Activated naive CD4-positive, alpha-beta T cell treated with anti-CD3 and anti-CD28 coated beads for 36 hours (primary cell): ENCODE measurements at regions not wholly inside any gene's neighbourhood (a gene's known extent, or its start where the extent isn't known, plus 50 kb on each side); places are given as distances from the start of the nearest gene placed in this dataset.
A peak's percentile ranks its signal among the peaks of the same experiment; 100 is the strongest.

Source experiments
- CTCF ChIA-PET: fragments of 350-600 bp; sonication (Branson Sonifier 250); formaldehyde crosslinking; loops from one replicate; lab custom pipeline; 2021; ENCODE audit warnings: antibody characterized with exemption; lab: Charles Lee
- DNase-seq: peaks from one replicate; pipeline ENCODE4 v3.0.0-alpha.2; 2020
- H3K27ac Mint-ChIP-seq: one replicate; pipeline ENCODE4 v1.8.0; 2021; ENCODE audit warnings: mild to moderate bottlenecking, mixed read lengths
- H3K27me3 Mint-ChIP-seq: one replicate; pipeline ENCODE4 v1.8.0; 2021; ENCODE audit warnings: low read depth, mixed read lengths
- H3K36me3 Mint-ChIP-seq: one replicate; pipeline ENCODE4 v1.8.0; 2021; ENCODE audit warnings: low read depth, mixed read lengths
- H3K4me1 Mint-ChIP-seq: one replicate; pipeline ENCODE4 v1.8.0; 2021; ENCODE audit warnings: low read depth, mixed read lengths
- H3K4me3 Mint-ChIP-seq: one replicate; pipeline ENCODE4 v1.8.0; 2021; ENCODE audit warnings: mild to moderate bottlenecking, moderate library complexity, mixed read lengths
- H3K9me3 Mint-ChIP-seq: one replicate; pipeline ENCODE4 v1.8.0; 2021; ENCODE audit warnings: mixed read lengths
- intact Hi-C: fragments of 100-400 bp; cut with micrococcal nuclease; formaldehyde crosslinking; loops from one replicate; pipeline ENCODE4 v1.15.1; 2023

GRCh38 chr4:152229782-152230289 is 306.1 kb downstream of the FBXW7 start:
- H3K27ac Mint-ChIP-seq = no peak overlapping the region
- H3K4me1 Mint-ChIP-seq = no peaks in the 10 kb centered on the region
- DNase-seq = no peak
- CTCF ChIA-PET = no interaction called here
- no peak overlapping the region for H3K4me3 Mint-ChIP-seq
- H3K9me3 Mint-ChIP-seq = peaks cover 2% of the 10 kb centered on the region
- H3K36me3 Mint-ChIP-seq = no peaks in the 10 kb centered on the region
- no peaks in the 10 kb centered on the region for H3K27me3 Mint-ChIP-seq
- intact Hi-C loops = no loop called here

GRCh38 chr4:152225680-152226079 is 310.2 kb downstream of the FBXW7 start:
- Mint-ChIP-seq H3K27ac (no peak overlapping the region), H3K4me1 (peaks cover 16% of the 10 kb centered on the region), H3K4me3 (no peak overlapping the region), H3K27me3 (no peaks in the 10 kb centered on the region), H3K9me3 (no peaks in the 10 kb centered on the region), H3K36me3 (peaks cover 4% of the 10 kb centered on the region)
- CTCF ChIA-PET = interaction anchor here (0.7 kb wide), 1 partner anchor 97 kb away, joined by 3 read pairs; no protein-coding TSS in a partner anchor
- intact Hi-C loops = no loop called here
- no peak for DNase-seq

GRCh38 chr4:152224721-152225420 is 311.0 kb downstream of the FBXW7 start:
- intact Hi-C loops = no loop called here
- no peak overlapping the region for H3K27ac Mint-ChIP-seq
- H3K4me1 Mint-ChIP-seq = peaks cover 24% of the 10 kb centered on the region
- H3K27me3 Mint-ChIP-seq = no peaks in the 10 kb centered on the region
- CTCF ChIA-PET = interaction anchor here (0.6 to 0.7 kb wide), 3 partner anchors 261 to 580 kb away, joined by 3 to 4 read pairs (median 3); no protein-coding TSS in a partner anchor
- H3K4me3 Mint-ChIP-seq = no peak overlapping the region
- no peak for DNase-seq
- peaks cover 4% of the 10 kb centered on the region for H3K36me3 Mint-ChIP-seq
- H3K9me3 Mint-ChIP-seq = no peaks in the 10 kb centered on the region

- Mint-ChIP-seq H3K4me3 (no peak overlapping the region), H3K27me3 (no peaks in the 10 kb centered on the region), H3K9me3 (no peaks in the 10 kb centered on the region), H3K36me3 (peaks cover 4% of the 10 kb centered on the region), H3K27ac (no peak overlapping the region), H3K4me1 (peaks cover 25% of the 10 kb centered on the region)
- intact Hi-C loops = no loop called here
- no peak for DNase-seq
- CTCF ChIA-PET = interaction anchor here (0.6 to 0.7 kb wide), 3 partner anchors 262 to 580 kb away, joined by 3 to 4 read pairs (median 3); no protein-coding TSS in a partner anchor
Measured at GRCh38 chr4:152224223-152224622, 311.7 kb downstream of the FBXW7 start.

GRCh38 chr4:152223600-152223999 is 312.3 kb downstream of the FBXW7 start:
- Mint-ChIP-seq H3K27me3 (no peaks in the 10 kb centered on the region), H3K9me3 (no peaks in the 10 kb centered on the region), H3K27ac (no peak overlapping the region), H3K4me3 (no peak overlapping the region), H3K4me1 (peaks cover 29% of the 10 kb centered on the region), H3K36me3 (peaks cover 4% of the 10 kb centered on the region)
- CTCF ChIA-PET = interaction anchor here (0.6 kb wide), 1 partner anchor 822 kb away, joined by 4 read pairs; no protein-coding TSS in a partner anchor
- intact Hi-C loops = no loop called here
- DNase-seq = no peak

- H3K9me3 Mint-ChIP-seq = no peaks in the 10 kb centered on the region
- DNase-seq = peak; percentile 20
- intact Hi-C loops = no loop called here
- H3K36me3 Mint-ChIP-seq = peaks cover 4% of the 10 kb centered on the region
- H3K4me1 Mint-ChIP-seq = peaks cover 29% of the 10 kb centered on the region
- no peaks in the 10 kb centered on the region for H3K27me3 Mint-ChIP-seq
- H3K27ac Mint-ChIP-seq = peak overlapping the region; percentile 39
- CTCF ChIA-PET = no interaction called here
- no peak overlapping the region for H3K4me3 Mint-ChIP-seq
Measured at GRCh38 chr4:152221816-152222516, 313.9 kb downstream of the FBXW7 start.

GRCh38 chr4:152220201-152220666 is 315.7 kb downstream of the FBXW7 start:
- no peaks in the 10 kb centered on the region for H3K27me3 Mint-ChIP-seq
- intact Hi-C loops = loop anchor here (1.0 kb wide), 3 partner anchors 35 to 120 kb away; no protein-coding TSS in a partner anchor
- H3K4me3 Mint-ChIP-seq = no peak overlapping the region
- peak overlapping the region; percentile 41 for H3K27ac Mint-ChIP-seq
- H3K36me3 Mint-ChIP-seq = peaks cover 4% of the 10 kb centered on the region
- CTCF ChIA-PET = no interaction called here
- DNase-seq = peak; percentile 72
- no peaks in the 10 kb centered on the region for H3K9me3 Mint-ChIP-seq
- peaks cover 29% of the 10 kb centered on the region for H3K4me1 Mint-ChIP-seq

- H3K4me1 Mint-ChIP-seq = peaks cover 28% of the 10 kb centered on the region
- no peak overlapping the region for H3K4me3 Mint-ChIP-seq
- intact Hi-C loops = no loop called here
- H3K27me3 Mint-ChIP-seq = no peaks in the 10 kb centered on the region
- no peak overlapping the region for H3K27ac Mint-ChIP-seq
- DNase-seq = no peak
- H3K9me3 Mint-ChIP-seq = peaks cover 5% of the 10 kb centered on the region
- CTCF ChIA-PET = no interaction called here
- H3K36me3 Mint-ChIP-seq = peaks cover 4% of the 10 kb centered on the region
Measured at GRCh38 chr4:152218576-152218975, 317.3 kb downstream of the FBXW7 start.

GRCh38 chr4:152217896-152218295 is 318.0 kb downstream of the FBXW7 start:
- Mint-ChIP-seq H3K4me1 (peaks cover 27% of the 10 kb centered on the region), H3K4me3 (no peak overlapping the region), H3K27me3 (no peaks in the 10 kb centered on the region), H3K36me3 (peaks cover 4% of the 10 kb centered on the region), H3K27ac (no peak overlapping the region), H3K9me3 (peaks cover 6% of the 10 kb centered on the region)
- CTCF ChIA-PET = no interaction called here
- DNase-seq = no peak
- intact Hi-C loops = no loop called here

- no peaks in the 10 kb centered on the region for H3K4me1 Mint-ChIP-seq
Measured at GRCh38 chr4:152211936-152212653, 323.8 kb downstream of the FBXW7 start.

GRCh38 chr4:152209772-152210493 is 326.0 kb downstream of the FBXW7 start:
- DNase-seq = no peak
- CTCF ChIA-PET = interaction anchor here (0.7 kb wide), 1 partner anchor 159 kb away, joined by 3 read pairs; no protein-coding TSS in a partner anchor
- intact Hi-C loops = no loop called here
- H3K27me3 Mint-ChIP-seq = no peaks in the 10 kb centered on the region
- no peak overlapping the region for H3K27ac Mint-ChIP-seq
- H3K36me3 Mint-ChIP-seq = no peaks in the 10 kb centered on the region
- H3K4me1 Mint-ChIP-seq = no peaks in the 10 kb centered on the region
- no peak overlapping the region for H3K4me3 Mint-ChIP-seq
- peaks cover 4% of the 10 kb centered on the region for H3K9me3 Mint-ChIP-seq

More at GRCh38 chr4:152211936-152212653, 323.8 kb downstream of the FBXW7 start:
- Mint-ChIP-seq H3K36me3 (no peaks in the 10 kb centered on the region), H3K27ac (no peak overlapping the region), H3K27me3 (no peaks in the 10 kb centered on the region), H3K4me3 (no peak overlapping the region), H3K9me3 (peaks cover 6% of the 10 kb centered on the region)
- CTCF ChIA-PET = interaction anchor here (0.7 kb wide), 1 partner anchor 133 kb away, joined by 3 read pairs; no protein-coding TSS in a partner anchor
- no peak for DNase-seq
- intact Hi-C loops = no loop called here
